ENCODE measurements at regions not wholly inside any gene's neighbourhood (a gene's known extent, or its start where the extent isn't known, plus 50 kb on each side); places are given as distances from the start of the nearest gene placed in this dataset.
"Not testable (repeated sequence)": the region's sequence is repeated elsewhere in the genome, so short reads cannot be mapped to it uniquely, and the experiment has no call there.

- no peak for DNase-seq
Measured at GRCh38 chr13:67392014-67392413, 161.9 kb upstream of the PCDH9 start.

GRCh38 chr13:67390462-67391086, 160.4 kb upstream of the PCDH9 start:
- DNase-seq, result no peak

GRCh38 chr13:67389171-67389570, 159.0 kb upstream of the PCDH9 start:
- no peak for DNase-seq

- DNase-seq, result not testable (repeated sequence)
Measured at GRCh38 chr13:67383109-67383757, 153.1 kb upstream of the PCDH9 start.

GRCh38 chr13:67377919-67378318, 147.8 kb upstream of the PCDH9 start:
- DNase-seq, result no peak

- DNase-seq, result no peak
Measured at GRCh38 chr13:67374391-67374790, 144.3 kb upstream of the PCDH9 start.

GRCh38 chr13:67372868-67373464, 142.8 kb upstream of the PCDH9 start:
- DNase-seq, result no peak

- DNase-seq, result no peak
Measured at GRCh38 chr13:67369895-67370660, 139.9 kb upstream of the PCDH9 start.

GRCh38 chr13:67367399-67367798, 137.3 kb upstream of the PCDH9 start:
- DNase-seq, result no peak

GRCh38 chr13:67366533-67366932, 136.4 kb upstream of the PCDH9 start:
- no peak for DNase-seq

GRCh38 chr13:67355812-67356476, 125.8 kb upstream of the PCDH9 start:
- DNase-seq, result no peak

GRCh38 chr13:67353941-67354340, 123.8 kb upstream of the PCDH9 start:
- no peak for DNase-seq

- no peak for DNase-seq
Measured at GRCh38 chr13:67353031-67353430, 122.9 kb upstream of the PCDH9 start.

GRCh38 chr13:67351909-67352308, 121.8 kb upstream of the PCDH9 start:
- DNase-seq, result no peak

- no peak for DNase-seq
Measured at GRCh38 chr13:67351114-67351513, 121.0 kb upstream of the PCDH9 start.

- no peak for DNase-seq
Measured at GRCh38 chr13:67343777-67344176, 113.6 kb upstream of the PCDH9 start.

GRCh38 chr13:67341406-67341805, 111.3 kb upstream of the PCDH9 start:
- no peak for DNase-seq

- no peak for DNase-seq
Measured at GRCh38 chr13:67330149-67330548, 100.0 kb upstream of the PCDH9 start.

- no peak for DNase-seq
Measured at GRCh38 chr13:67328895-67329294, 98.8 kb upstream of the PCDH9 start.

- DNase-seq, result no peak
Measured at GRCh38 chr13:67318860-67319259, 88.7 kb upstream of the PCDH9 start.

GRCh38 chr13:67318398-67318797, 88.3 kb upstream of the PCDH9 start:
- DNase-seq, result no peak

- DNase-seq, result no peak
Measured at GRCh38 chr13:67314405-67314804, 84.3 kb upstream of the PCDH9 start.
